Esophagus squamous epithelium (tissue), 4 donors: ENCODE measurements at regions not wholly inside any gene's neighbourhood (a gene's known extent, or its start where the extent isn't known, plus 50 kb on each side); places are given as distances from the start of the nearest gene placed in this dataset.

Experiments used
- CTCF ChIP-seq, 6 experiments: fragments of 450-650 bp in 4 of 6; fragments of 200-600 bp in 2 of 6; sonication (generic) in 2 of 6; IDR thresholded peaks; one replicate each; pipeline ENCODE4 v1.5.1; 2016 to 2019; ENCODE audit warnings: antibody characterized with exemption in 6 of 6, mild to moderate bottlenecking in 4 of 6, moderate library complexity in 4 of 6
- POLR2A ChIP-seq, 4 donors: fragments of 450-650 bp; IDR thresholded peaks; one replicate each; pipeline ENCODE4 v1.6.1; 2017; ENCODE audit warnings: antibody characterized with exemption in 4 of 4, mild to moderate bottlenecking in 4 of 4, moderate library complexity in 3 of 4

- TF ChIP-seq CTCF (IDR thresholded peaks at IDR 0.05): no peak
- TF ChIP-seq POLR2A (IDR thresholded peaks at IDR 0.05): no peak
Observed at GRCh38 chr5:13477118-13477737, 467.3 kb downstream of the DNAH5 start.
